Uterus (tissue), 3 donors: ENCODE measurements at regions not wholly inside any gene's neighbourhood (a gene's known extent, or its start where the extent isn't known, plus 50 kb on each side); places are given as distances from the start of the nearest gene placed in this dataset.

ENCODE experiments used
- DNase-seq, 2 donors: peaks; one replicate each; pipeline ENCODE4 v3.0.0-alpha.2; 2019 to 2020
- H3K27ac ChIP-seq, 2 donors: fragments of 200-600 bp; sonication (generic); 1 replicate in 1 of 2; 2 replicates in 1 of 2; pipeline ENCODE4 v1.5.1; 2016 to 2018
- H3K27me3 ChIP-seq, 2 donors: fragments of 200-600 bp; sonication (generic); one replicate each; pipeline ENCODE4 v1.5.1; 2018 to 2019; ENCODE audit warnings: control low read depth in 1 of 2
- H3K36me3 ChIP-seq, 2 donors: fragments of 200-600 bp; sonication (generic); one replicate each; pipeline ENCODE4 v1.5.1; 2019; ENCODE audit warnings: control low read depth in 1 of 2
- H3K4me1 ChIP-seq, 2 donors: fragments of 200-600 bp; sonication (generic); one replicate each; pipeline ENCODE4 v1.5.1; 2018 to 2019; ENCODE audit warnings: control low read depth in 1 of 2
- H3K4me3 ChIP-seq, 2 donors: fragments of 200-600 bp; sonication (generic); 1 replicate in 1 of 2; 2 replicates in 1 of 2; pipeline ENCODE4 v1.5.1; 2018 to 2019; ENCODE audit warnings: mild to moderate bottlenecking in 1 of 2
- H3K9me3 ChIP-seq, 2 donors: fragments of 200-600 bp; sonication (generic); one replicate each; pipeline ENCODE4 v1.5.1; 2019; ENCODE audit warnings: control low read depth in 1 of 2
- POLR2A ChIP-seq, 2 donors: fragments of 450-650 bp; IDR thresholded peaks; one replicate each; pipeline ENCODE4 v1.6.1; 2016; ENCODE audit warnings: antibody characterized with exemption in 2 of 2, mild to moderate bottlenecking in 1 of 2, moderate library complexity in 1 of 2
- intact Hi-C: fragments of 100-400 bp; cut with DNase I; formaldehyde crosslinking; loops from one replicate; pipeline ENCODE4 v1.15.1; 2023; ENCODE audit warnings: low total_unique reads
- TF ChIP-seq, protein P1 (sequence below), 4 experiments: fragments of 200-600 bp in 2 of 4; fragments of 450-650 bp in 2 of 4; sonication (generic) in 2 of 4; IDR thresholded peaks; one replicate each; pipeline ENCODE4 v1.5.1; 2016 to 2019; ENCODE audit warnings: antibody characterized with exemption in 4 of 4, mild to moderate bottlenecking in 2 of 4, moderate library complexity in 1 of 4
- donor health status: DM: yes; HTN: yes; CAD: no.

DNA sequence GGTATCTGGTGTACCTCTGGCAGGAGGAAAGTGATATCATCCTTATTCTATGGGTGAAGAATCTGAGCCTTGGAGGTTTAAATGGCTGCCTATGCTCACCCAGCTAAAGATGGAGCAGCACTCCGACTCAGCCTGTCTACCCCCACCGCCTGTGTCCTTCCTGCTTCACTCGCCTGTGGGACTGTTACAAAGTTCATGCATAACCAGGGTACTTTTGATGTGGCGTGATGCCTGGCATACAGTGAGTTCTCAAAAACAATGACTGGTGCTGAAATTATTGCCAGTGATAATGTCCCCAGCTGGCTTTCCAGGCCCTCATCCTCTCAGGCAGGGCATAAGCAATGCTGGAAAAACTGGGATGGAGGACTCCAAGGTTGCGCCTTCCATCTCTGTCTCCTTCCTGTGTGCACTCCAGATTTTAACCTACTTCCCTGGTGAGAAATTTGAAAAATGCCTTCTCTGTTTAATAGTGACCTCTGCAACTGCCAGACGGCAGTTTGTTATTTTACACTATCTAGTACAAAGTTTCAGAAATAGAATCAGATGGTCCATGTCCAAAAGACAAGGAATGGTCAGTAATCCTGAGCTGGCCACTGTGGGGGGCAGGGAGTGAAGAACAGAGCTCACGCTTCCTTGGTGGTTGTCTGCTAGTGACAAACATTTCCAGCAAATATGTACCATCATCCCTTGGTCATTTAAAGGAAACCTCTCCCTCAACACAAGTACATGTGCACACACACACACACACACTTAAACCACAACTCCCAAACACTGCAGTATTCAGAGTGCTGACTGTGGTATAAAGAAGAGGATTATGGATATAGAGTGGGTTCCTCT, 86.5 kb upstream of the NMNAT3 start:
- no peak overlapping the region for H3K4me3 ChIP-seq
- intact Hi-C loops, result no loop called here
- H3K4me1 ChIP-seq, result no peaks in the 10 kb centered on the region
- H3K27me3 ChIP-seq, result no peaks in the 10 kb centered on the region
- no peak overlapping the region for H3K27ac ChIP-seq
- no peaks in the 10 kb centered on the region for H3K9me3 ChIP-seq
- DNase-seq, result no peak
- H3K36me3 ChIP-seq, result no peaks in the 10 kb centered on the region
- TF ChIP-seq, protein P1, sequence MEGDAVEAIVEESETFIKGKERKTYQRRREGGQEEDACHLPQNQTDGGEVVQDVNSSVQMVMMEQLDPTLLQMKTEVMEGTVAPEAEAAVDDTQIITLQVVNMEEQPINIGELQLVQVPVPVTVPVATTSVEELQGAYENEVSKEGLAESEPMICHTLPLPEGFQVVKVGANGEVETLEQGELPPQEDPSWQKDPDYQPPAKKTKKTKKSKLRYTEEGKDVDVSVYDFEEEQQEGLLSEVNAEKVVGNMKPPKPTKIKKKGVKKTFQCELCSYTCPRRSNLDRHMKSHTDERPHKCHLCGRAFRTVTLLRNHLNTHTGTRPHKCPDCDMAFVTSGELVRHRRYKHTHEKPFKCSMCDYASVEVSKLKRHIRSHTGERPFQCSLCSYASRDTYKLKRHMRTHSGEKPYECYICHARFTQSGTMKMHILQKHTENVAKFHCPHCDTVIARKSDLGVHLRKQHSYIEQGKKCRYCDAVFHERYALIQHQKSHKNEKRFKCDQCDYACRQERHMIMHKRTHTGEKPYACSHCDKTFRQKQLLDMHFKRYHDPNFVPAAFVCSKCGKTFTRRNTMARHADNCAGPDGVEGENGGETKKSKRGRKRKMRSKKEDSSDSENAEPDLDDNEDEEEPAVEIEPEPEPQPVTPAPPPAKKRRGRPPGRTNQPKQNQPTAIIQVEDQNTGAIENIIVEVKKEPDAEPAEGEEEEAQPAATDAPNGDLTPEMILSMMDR (IDR thresholded peaks at IDR 0.05), result no peak
- no peak for TF ChIP-seq POLR2A (IDR thresholded peaks at IDR 0.05)

DNA sequence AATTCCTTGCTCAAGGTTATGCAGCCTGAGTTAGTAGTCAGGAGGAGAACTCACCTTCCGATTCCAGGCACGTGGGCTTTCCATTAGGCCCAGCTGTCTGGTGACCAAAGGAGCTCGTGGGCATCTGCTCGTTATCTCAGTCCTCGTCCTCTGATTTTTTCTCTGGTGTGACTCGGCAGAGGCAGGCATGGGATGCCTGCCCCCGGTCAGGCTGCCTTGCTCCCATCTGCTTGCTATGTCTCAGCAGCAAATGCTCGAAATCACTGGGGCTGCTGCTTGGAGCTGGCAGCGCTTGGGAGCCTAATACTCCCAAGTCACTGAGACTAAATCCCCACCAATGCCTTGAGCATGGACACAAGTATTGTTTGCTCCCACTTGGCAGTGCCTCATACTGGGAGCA, 84.5 kb upstream of the NMNAT3 start:
- no peaks in the 10 kb centered on the region for H3K4me1 ChIP-seq
- intact Hi-C loops, result no loop called here
- no peak overlapping the region for H3K27ac ChIP-seq
- H3K27me3 ChIP-seq, result no peaks in the 10 kb centered on the region
- DNase-seq, result no peak
- H3K36me3 ChIP-seq, result no peaks in the 10 kb centered on the region
- no peak overlapping the region for H3K4me3 ChIP-seq
- no peaks in the 10 kb centered on the region for H3K9me3 ChIP-seq
- TF ChIP-seq POLR2A (IDR thresholded peaks at IDR 0.05), result no peak
- TF ChIP-seq, protein P1 (IDR thresholded peaks at IDR 0.05), result no peak

DNA sequence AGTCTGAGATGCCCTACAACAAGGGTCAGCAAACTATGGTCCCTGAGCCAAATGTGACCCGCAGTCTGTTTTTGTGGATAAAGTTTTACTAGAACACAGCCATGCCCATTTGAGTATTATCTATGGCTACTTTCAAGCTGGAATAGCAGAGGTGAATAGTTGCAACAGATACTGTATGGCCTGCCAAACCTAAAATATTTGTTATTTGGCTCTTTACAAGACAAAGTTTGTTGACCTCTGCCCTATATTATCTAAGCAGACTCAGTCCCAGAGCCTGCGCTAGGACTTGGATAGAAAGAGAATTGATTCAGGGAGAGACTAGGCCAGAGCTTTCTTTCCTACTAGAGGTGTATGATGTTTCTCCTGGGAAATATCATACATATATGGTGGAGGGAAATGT, 81.7 kb upstream of the NMNAT3 start:
- H3K9me3 ChIP-seq, result no peaks in the 10 kb centered on the region
- TF ChIP-seq, protein P1 (IDR thresholded peaks at IDR 0.05), result no peak
- no peak for TF ChIP-seq POLR2A (IDR thresholded peaks at IDR 0.05)
- H3K27me3 ChIP-seq, result no peaks in the 10 kb centered on the region
- no peak overlapping the region for H3K4me3 ChIP-seq
- no peaks in the 10 kb centered on the region for H3K36me3 ChIP-seq
- intact Hi-C loops, result no loop called here
- H3K27ac ChIP-seq, result no peak overlapping the region
- no peak for DNase-seq
- no peaks in the 10 kb centered on the region for H3K4me1 ChIP-seq

DNA sequence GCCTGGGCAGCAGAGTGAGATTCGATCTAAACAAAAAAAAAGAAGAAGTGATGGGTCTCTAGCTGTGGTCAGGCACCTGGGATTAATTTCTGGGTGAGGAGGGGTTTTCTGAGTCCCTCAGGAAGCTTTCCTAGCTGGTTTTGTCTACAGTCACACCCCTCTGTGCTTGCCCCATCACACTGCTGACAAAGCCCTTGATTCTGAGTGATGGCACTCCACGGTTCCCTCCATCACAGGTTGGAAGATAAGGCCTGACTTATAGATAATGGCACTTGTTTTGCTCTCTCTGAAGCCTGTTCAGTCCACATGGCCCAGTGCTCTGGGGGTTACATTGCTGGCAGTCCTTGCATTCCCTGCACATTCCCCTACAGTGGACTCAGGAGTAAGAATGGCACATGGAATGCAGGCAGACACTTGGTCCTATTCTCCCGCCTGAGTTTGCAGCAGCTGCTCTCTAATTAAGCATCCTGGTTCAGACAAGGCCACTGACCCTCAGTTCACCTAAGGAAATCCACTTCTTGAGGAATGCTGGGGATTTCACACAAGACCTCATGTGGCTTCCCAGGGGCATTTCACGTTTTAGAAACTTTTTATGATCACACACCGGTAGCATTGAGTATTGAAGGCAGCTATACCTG, 81.0 kb upstream of the NMNAT3 start:
- Histone ChIP-seq H3K4me3 (no peak overlapping the region), H3K36me3 (no peaks in the 10 kb centered on the region), H3K27ac (no peak overlapping the region), H3K4me1 (no peaks in the 10 kb centered on the region), H3K9me3 (no peaks in the 10 kb centered on the region), H3K27me3 (no peaks in the 10 kb centered on the region)
- intact Hi-C loops, result no loop called here
- no peak for DNase-seq
- TF ChIP-seq POLR2A (IDR thresholded peaks at IDR 0.05), result no peak
- TF ChIP-seq, protein P1 (IDR thresholded peaks at IDR 0.05), result no peak

DNA sequence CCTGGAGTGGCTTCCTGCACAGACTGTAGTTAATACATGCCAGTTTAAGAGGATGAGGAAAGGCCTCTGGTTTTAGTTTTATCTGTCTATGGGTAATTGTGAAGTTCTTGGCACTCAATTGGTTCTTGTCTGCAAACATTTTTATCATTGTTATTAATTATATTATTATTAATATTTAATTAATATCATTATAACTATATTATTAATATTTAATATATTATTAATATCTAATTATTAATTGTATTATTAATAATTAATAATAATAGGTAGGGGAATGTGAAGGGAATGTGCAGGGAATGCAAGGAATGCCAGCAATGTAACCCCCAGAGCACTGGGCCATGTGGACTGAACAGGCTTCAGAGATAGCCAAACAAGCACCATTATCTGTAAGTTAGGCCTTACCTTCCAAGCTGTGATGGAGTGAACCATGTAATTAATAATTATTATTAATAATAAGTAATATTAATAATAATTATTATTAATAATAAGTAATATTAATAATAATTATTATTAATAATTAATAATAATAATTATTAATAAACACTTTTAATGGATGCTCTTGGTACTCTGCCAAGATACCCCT, 79.8 kb upstream of the NMNAT3 start:
- Histone ChIP-seq H3K4me1 (no peaks in the 10 kb centered on the region), H3K27ac (no peak overlapping the region), H3K27me3 (no peaks in the 10 kb centered on the region), H3K36me3 (no peaks in the 10 kb centered on the region), H3K9me3 (no peaks in the 10 kb centered on the region), H3K4me3 (no peak overlapping the region)
- DNase-seq, result no peak
- TF ChIP-seq POLR2A (IDR thresholded peaks at IDR 0.05), result no peak
- TF ChIP-seq, protein P1 (IDR thresholded peaks at IDR 0.05), result no peak
- intact Hi-C loops, result no loop called here
